ENCODE measurements at regions not wholly inside any gene's neighbourhood (a gene's known extent, or its start where the extent isn't known, plus 50 kb on each side); places are given as distances from the start of the nearest gene placed in this dataset.

GRCh38 chr3:193987186-193987585 lies 148.8 kb upstream of the HES1 start:
- Histone ChIP-seq H4K5ac (ENCODE audit: insufficient read length, low read depth, low read length) (no peak overlapping the region), H3K79me2 (ENCODE audit: insufficient read depth, low read length) (no peaks in the 10 kb centered on the region), H2AFZ (ENCODE audit: low read length) (no peak overlapping the region), H2BK15ac (ENCODE audit: low read depth, low read length) (no peak overlapping the region), H3K9me3 (ENCODE audit: control insufficient read depth, low read depth, low read length) (no peaks in the 10 kb centered on the region), H3K79me1 (ENCODE audit: insufficient read depth, low read depth, low read length, poor library complexity, severe bottlenecking) (no peaks in the 10 kb centered on the region), H3K4ac (ENCODE audit: low read depth, low read length) (no peak overlapping the region), H2BK12ac (ENCODE audit: insufficient read length, low read depth, low read length) (no peak overlapping the region), H4K20me1 (ENCODE audit: control insufficient read depth, insufficient read depth, insufficient read length) (no peaks in the 10 kb centered on the region), H4K8ac (replicated peaks; ENCODE audit: insufficient read length, low read depth, low read length) (no peak overlapping the region), H3K9ac (ENCODE audit: extremely low read depth, insufficient read length, low read length) (no peak overlapping the region), H3T11ph (ENCODE audit: low read length) (no peak overlapping the region), H3K4me2 (ENCODE audit: insufficient read depth, insufficient read length, low read length) (no peak overlapping the region), H3K56ac (ENCODE audit: insufficient read length, low read depth, low read length) (no peak overlapping the region), H3K27me3 (ENCODE audit: insufficient read depth, low read length) (no peaks in the 10 kb centered on the region), H3K27ac (ENCODE audit: insufficient read length, low read depth, low read length) (no peak overlapping the region), H3K14ac (ENCODE audit: insufficient read depth, low read length) (no peak overlapping the region), H4K91ac (ENCODE audit: insufficient read length, low read depth, low read length) (no peak overlapping the region), H3K18ac (ENCODE audit: insufficient read length, low read depth, low read length) (no peak overlapping the region), H2BK20ac (ENCODE audit: low read depth, low read length, poor library complexity, severe bottlenecking) (no peak overlapping the region), H3K23me2 (ENCODE audit: insufficient read length, low read depth, low read length, poor library complexity, severe bottlenecking) (no peaks in the 10 kb centered on the region), H2AK5ac (ENCODE audit: insufficient read length, low read length) (no peak overlapping the region), H2BK120ac (ENCODE audit: low read depth, low read length, poor library complexity, severe bottlenecking) (no peak overlapping the region), H3K23ac (ENCODE audit: insufficient read length, low read depth, low read length) (no peak overlapping the region), H2BK5ac (ENCODE audit: insufficient read length, low read length) (no peak overlapping the region), H3K4me1 (ENCODE audit: insufficient read depth, low read length) (no peaks in the 10 kb centered on the region)
- no peak overlapping the region for H3K27ac Mint-ChIP-seq
- no peak overlapping the region for H3K4me3 Mint-ChIP-seq
- H3K36me3 Mint-ChIP-seq (ENCODE audit: insufficient read depth in 1 of 3, low read depth in 3 of 3) = peaks cover 0 to 4% (median 3%) of the 10 kb centered on the region in 3 experiments; a peak in 3 of 7 replicates
- H3K9me3 Mint-ChIP-seq = peaks cover 4% of the 10 kb centered on the region in 2 experiments; a peak in 4 of 5 replicates
- DNase-seq = no peak
- peaks cover 31% of the 10 kb centered on the region for H3K27me3 Mint-ChIP-seq (ENCODE audit: low read depth)
- no CpG with 5 or more reads among the region's 5 CpGs for WGBS (ENCODE audit: extremely low coverage, insufficient read length, low lambda C conversion rate)
- no peak for TF ChIP-seq CTCF (conservative IDR thresholded peaks at IDR 0.05)
- peaks cover 10 to 11% of the 10 kb centered on the region in 2 experiments for H3K4me1 Mint-ChIP-seq

All from H9 (cell line).